ENCODE measurements at regions not wholly inside any gene's neighbourhood (a gene's known extent, or its start where the extent isn't known, plus 50 kb on each side); places are given as distances from the start of the nearest gene placed in this dataset.

DNA sequence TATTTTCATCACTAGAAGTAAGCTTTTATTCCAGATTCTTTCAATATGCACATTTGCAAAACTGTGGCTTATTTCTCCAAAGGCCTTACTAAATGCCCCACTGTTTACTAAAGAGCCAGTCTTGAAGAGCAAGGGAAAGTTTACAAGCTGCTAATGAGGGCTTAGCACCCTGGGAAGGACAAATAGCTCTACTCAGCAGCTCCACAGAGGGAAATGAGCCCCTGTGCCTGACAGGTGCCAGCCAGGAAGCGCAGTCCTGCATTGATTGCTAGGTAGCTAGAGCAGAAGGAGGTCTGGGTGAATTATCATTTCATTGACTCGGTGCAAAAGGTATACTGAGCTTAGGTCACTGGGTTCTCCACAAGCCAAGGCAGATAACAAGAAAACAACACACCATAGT lies 307.0 kb downstream of the SETD4 start:
- H3K4me3 ChIP-seq (ENCODE audit: low read depth, low read length) = no peak overlapping the region
- TF ChIP-seq, protein P1, sequence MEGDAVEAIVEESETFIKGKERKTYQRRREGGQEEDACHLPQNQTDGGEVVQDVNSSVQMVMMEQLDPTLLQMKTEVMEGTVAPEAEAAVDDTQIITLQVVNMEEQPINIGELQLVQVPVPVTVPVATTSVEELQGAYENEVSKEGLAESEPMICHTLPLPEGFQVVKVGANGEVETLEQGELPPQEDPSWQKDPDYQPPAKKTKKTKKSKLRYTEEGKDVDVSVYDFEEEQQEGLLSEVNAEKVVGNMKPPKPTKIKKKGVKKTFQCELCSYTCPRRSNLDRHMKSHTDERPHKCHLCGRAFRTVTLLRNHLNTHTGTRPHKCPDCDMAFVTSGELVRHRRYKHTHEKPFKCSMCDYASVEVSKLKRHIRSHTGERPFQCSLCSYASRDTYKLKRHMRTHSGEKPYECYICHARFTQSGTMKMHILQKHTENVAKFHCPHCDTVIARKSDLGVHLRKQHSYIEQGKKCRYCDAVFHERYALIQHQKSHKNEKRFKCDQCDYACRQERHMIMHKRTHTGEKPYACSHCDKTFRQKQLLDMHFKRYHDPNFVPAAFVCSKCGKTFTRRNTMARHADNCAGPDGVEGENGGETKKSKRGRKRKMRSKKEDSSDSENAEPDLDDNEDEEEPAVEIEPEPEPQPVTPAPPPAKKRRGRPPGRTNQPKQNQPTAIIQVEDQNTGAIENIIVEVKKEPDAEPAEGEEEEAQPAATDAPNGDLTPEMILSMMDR (IDR thresholded peaks at IDR 0.05; ENCODE audit: insufficient read depth, low read depth, low read length) = no peak
- DNase-seq (ENCODE audit: low read depth) = no peak

DNA sequence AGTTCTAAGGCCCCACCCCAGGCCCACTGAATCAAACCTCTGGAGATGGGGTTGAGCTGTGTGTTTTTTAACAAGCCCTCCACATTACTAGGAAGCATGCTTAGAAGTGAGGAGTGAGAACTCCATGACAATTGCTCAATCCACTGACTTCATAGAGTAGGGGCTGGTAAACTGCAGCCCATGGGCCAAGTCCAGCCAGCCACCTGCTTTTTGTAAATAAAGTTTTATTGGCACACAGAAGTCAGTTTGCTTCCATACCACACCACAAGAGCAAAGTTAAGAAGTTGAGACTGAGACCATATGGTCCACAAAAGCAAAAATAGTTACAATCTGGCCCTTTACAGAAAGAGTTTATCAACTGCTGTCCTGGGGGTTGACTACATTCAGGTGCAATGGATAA lies 309.2 kb downstream of the SETD4 start:
- TF ChIP-seq, protein P1 (IDR thresholded peaks at IDR 0.05; ENCODE audit: insufficient read depth, low read depth, low read length) = no peak
- H3K4me3 ChIP-seq (ENCODE audit: low read depth, low read length) = no peak overlapping the region
- no peak for DNase-seq (ENCODE audit: low read depth)

DNA sequence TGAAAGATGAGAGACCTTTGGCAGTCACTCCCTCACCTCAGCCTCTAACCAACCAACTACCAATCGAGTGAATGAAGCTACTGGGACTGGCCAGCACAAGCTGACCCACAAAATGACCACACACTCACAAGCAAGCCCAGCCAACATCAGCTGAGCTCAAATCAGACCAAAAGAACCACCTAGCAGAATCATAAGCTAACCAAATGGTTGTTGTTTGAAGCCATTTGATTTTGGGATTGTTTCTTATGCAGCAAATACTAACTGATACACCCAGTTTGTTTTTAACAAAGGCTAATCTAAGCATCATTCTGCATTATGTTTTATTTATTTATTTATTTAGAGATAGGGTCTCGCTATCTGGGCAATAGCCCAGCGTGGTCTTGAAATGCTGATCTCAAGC lies 310.4 kb downstream of the SETD4 start:
- DNase-seq (ENCODE audit: low read depth) = no peak
- H3K4me3 ChIP-seq (ENCODE audit: low read depth, low read length) = no peak overlapping the region
- TF ChIP-seq, protein P1 (IDR thresholded peaks at IDR 0.05; ENCODE audit: insufficient read depth, low read depth, low read length) = no peak

DNA sequence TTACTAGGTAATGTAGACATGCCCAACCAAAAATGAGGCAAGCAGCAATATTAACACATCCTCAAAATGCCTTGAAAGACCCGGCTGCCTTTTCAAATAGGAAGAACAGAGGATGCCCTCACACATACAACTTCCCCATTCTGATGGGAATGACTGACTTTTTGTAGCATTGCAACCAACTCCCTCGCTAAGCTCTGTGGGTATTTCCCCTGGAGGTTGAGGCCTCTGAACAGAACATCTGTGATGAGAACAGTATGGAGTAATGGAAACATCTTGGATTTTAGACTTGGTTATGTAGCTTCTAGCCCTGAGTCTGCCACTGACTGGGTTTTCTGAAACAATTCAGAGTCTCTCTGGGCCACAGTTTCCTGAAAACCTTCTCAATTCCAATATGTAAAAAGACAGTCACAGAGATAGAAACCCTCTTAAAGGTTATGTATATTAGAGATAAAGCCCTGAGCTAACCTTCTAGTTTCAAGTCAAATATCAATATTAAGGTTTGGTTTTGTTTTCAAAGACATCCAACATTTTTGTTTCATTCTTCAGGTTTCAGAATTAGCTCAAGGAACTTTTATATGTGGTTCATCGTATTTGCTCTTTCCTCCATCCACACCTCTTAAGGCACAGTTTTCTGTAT lies 311.5 kb downstream of the SETD4 start:
- no peak for DNase-seq (ENCODE audit: low read depth)
- H3K4me3 ChIP-seq (ENCODE audit: low read depth, low read length) = no peak overlapping the region
- TF ChIP-seq, protein P1 (IDR thresholded peaks at IDR 0.05; ENCODE audit: insufficient read depth, low read depth, low read length) = no peak

DNA sequence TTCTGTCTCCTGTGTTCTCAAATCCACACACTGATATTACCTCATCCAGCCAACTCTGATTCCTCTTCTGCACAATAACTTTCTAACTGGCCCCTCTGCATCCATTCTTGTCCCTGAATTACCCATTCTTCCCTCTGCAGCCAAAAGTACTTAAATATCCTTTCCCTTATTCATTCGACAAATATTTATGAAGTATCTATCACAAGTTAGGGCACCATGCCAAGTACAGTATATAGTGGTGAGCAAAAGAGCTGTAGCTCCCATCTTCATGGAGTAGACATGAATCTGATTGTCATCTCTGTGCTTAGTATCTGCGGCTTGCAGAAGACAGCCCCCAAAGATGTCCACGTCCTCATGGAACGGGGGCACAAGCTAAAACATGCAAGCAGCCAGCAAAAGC lies 316.8 kb downstream of the SETD4 start:
- H3K4me3 ChIP-seq (ENCODE audit: low read depth, low read length) = no peak overlapping the region
- DNase-seq (ENCODE audit: low read depth) = peak; percentile 3
- TF ChIP-seq, protein P1 (IDR thresholded peaks at IDR 0.05; ENCODE audit: insufficient read depth, low read depth, low read length) = no peak

DNA sequence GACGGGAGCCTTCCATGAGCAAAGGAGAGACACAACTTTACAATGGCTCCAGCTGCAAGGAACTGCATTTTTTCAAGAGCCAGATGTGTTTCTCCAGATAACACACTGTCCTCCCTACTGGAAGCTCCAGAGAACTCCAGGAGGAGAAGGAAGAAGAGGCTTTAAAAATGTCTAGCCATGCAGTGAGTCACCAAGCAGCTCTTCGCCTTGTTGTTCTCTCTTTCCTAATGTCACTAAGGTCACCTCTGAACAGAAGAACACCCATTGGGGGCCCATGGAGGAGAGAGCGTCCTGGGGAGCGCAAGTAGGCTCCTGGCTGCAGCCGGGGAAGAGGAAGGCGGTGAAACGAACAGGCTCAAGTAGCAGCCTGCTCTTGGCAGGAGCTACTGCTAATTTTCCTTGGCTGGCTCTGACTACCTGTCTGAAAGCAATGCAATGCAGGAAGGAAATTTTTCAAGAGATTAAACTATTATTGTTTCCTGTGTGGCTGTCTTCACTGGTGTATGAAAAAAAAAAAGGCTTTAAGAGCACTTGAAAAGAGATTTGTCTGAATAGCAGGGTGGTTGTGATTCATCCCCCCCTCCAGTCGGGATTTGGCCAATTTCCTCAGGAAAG lies 321.9 kb downstream of the SETD4 start:
- TF ChIP-seq, protein P1 (IDR thresholded peaks at IDR 0.05; ENCODE audit: insufficient read depth, low read depth, low read length) = no peak
- no peak overlapping the region for H3K4me3 ChIP-seq (ENCODE audit: low read depth, low read length)
- no peak for DNase-seq (ENCODE audit: low read depth)

Measured in fibroblast of villous mesenchyme (primary cell).